Gastrocnemius medialis (tissue), 4 donors: ENCODE measurements at regions not wholly inside any gene's neighbourhood (a gene's known extent, or its start where the extent isn't known, plus 50 kb on each side); places are given as distances from the start of the nearest gene placed in this dataset.

Source experiments
- ATAC-seq, 2 donors: fragments of 150-250 bp; one replicate each; pipeline ENCODE4 v1.9.1; 2016
- DNase-seq, 2 donors: peaks; one replicate each; pipeline ENCODE4 v3.0.0-alpha.2; 2019
- H3K27ac ChIP-seq, 4 donors: fragments of 200-600 bp; sonication (generic); 1 replicate in 1 of 4; 2 replicates in 3 of 4; pipeline ENCODE4 v1.5.1; 2016 to 2018; ENCODE audit warnings: mild to moderate bottlenecking in 2 of 4, moderate library complexity in 1 of 4
- H3K27me3 ChIP-seq, 3 donors: fragments of 200-600 bp; sonication (generic) in 2 of 3; 1 replicate in 1 of 3; 2 replicates in 2 of 3; pipeline versions ENCODE4 v1.5.1 to v1.6.0; 2016 to 2019; ENCODE audit warnings: mild to moderate bottlenecking in 1 of 3, moderate library complexity in 1 of 3
- H3K36me3 ChIP-seq, 2 donors: fragments of 200-600 bp; sonication (generic) in 1 of 2; one replicate each; pipeline ENCODE4 v1.5.1; 2017 to 2018
- H3K4me1 ChIP-seq, 2 donors: fragments of 200-600 bp; sonication (generic) in 1 of 2; one replicate each; pipeline ENCODE4 v1.5.1; 2016 to 2017; ENCODE audit warnings: mild to moderate bottlenecking in 2 of 2
- H3K4me3 ChIP-seq, 4 donors: fragments of 200-600 bp; sonication (generic) in 3 of 4; 1 replicate in 1 of 4; 2 replicates in 3 of 4; pipeline ENCODE4 v1.5.1; 2016 to 2019; ENCODE audit warnings: mild to moderate bottlenecking in 2 of 4
- H3K9me3 ChIP-seq, 3 donors: fragments of 200-600 bp; sonication (generic) in 2 of 3; 1 replicate in 1 of 3; 2 replicates in 2 of 3; pipeline ENCODE4 v1.5.1; 2016 to 2019
- CTCF ChIP-seq, 5 experiments: fragments of 450-650 bp in 3 of 5; fragments of 200-600 bp in 2 of 5; sonication (generic) in 2 of 5; IDR thresholded peaks in 4 of 5; conservative IDR thresholded peaks in 1 of 5; 1 replicate in 4 of 5; 2 replicates in 1 of 5; pipeline ENCODE4 v1.5.1; 2016 to 2019; ENCODE audit warnings: antibody characterized with exemption in 5 of 5, mild to moderate bottlenecking in 3 of 5, moderate library complexity in 3 of 5
- POLR2A ChIP-seq, 2 donors: fragments of 450-650 bp; IDR thresholded peaks; one replicate each; pipeline ENCODE4 v1.6.1; 2017; ENCODE audit warnings: antibody characterized with exemption in 2 of 2, mild to moderate bottlenecking in 2 of 2, moderate library complexity in 2 of 2
- in situ Hi-C, 4 donors: fragments of 200-750 bp; cut with MboI; loops; one replicate each; pipeline versions ENCODE4 v1.15.0 to v1.8.0; 2017; ENCODE audit warnings: low sequenced_read_pairs in 4 of 4
- intact Hi-C: fragments of 100-400 bp; cut with DNase I; formaldehyde crosslinking; loops from one replicate; pipeline ENCODE4 v1.15.1; 2023; ENCODE audit warnings: low total_unique reads

GRCh38 chr14:86505808-86506207 lies 975.9 kb downstream of the FLRT2 start:
- no peak overlapping the region for H3K4me3 ChIP-seq
- no peaks in the 10 kb centered on the region for H3K9me3 ChIP-seq
- DNase-seq: no peak
- in situ Hi-C loops (no loop called here), intact Hi-C loops (no loop called here)
- no peak overlapping the region for H3K27ac ChIP-seq
- H3K36me3 ChIP-seq: no peaks in the 10 kb centered on the region
- TF ChIP-seq CTCF (IDR thresholded peaks at IDR 0.05 in 4 of 5, conservative IDR thresholded peaks at IDR 0.05 in 1 of 5): no peak
- TF ChIP-seq POLR2A (IDR thresholded peaks at IDR 0.05): no peak
- H3K27me3 ChIP-seq: no peaks in the 10 kb centered on the region
- H3K4me1 ChIP-seq: no peaks in the 10 kb centered on the region
- ATAC-seq: no peak

DNA sequence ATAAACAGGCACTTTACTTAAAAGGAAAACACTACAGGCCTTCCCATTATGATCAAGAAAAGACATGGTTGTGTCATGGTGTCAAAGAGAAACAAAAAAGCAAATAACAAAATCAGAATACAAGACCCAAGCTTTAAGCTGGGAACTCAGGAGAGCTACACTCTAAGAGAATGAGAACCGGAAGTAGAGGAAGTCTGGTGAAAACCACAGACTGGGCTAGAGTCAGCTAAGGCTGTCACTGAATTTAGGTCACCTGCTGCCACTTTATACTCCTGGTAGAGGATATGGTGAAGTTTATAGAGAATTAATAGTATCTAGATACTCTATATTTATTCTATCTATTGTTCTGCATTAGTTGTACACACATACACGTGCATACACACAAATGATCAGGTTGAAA lies 971.7 kb downstream of the FLRT2 start:
- intact Hi-C loops: no loop called here
- no peaks in the 10 kb centered on the region for H3K9me3 ChIP-seq

DNA sequence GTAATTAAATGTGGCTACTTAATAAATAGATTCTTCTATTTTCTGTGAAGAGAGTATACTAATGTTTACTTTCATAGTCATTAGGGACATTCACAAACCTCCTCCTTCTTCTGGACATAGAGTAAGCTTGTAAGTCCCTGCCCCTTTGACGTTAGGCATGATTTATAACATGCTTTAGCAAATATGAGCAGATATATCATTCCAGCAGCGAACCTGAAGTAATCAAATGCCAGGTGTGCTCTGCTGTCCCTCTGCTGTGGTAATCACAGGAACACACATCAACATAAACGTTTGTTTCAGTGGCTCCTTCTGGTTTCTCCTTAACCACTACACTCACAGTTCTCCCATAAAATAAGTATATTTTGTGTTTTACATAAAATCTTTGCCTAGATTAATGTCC lies 961.8 kb downstream of the FLRT2 start:
- intact Hi-C loops (no loop called here), in situ Hi-C loops (no loop called here)
- ATAC-seq (no peak), DNase-seq (no peak)
- Histone ChIP-seq H3K9me3 (no peaks in the 10 kb centered on the region), H3K4me1 (no peaks in the 10 kb centered on the region), H3K4me3 (no peak overlapping the region), H3K36me3 (no peaks in the 10 kb centered on the region), H3K27me3 (no peaks in the 10 kb centered on the region), H3K27ac (no peak overlapping the region)
- no peak for TF ChIP-seq CTCF (IDR thresholded peaks at IDR 0.05 in 4 of 5, conservative IDR thresholded peaks at IDR 0.05 in 1 of 5)

More for the DNA sequence above, 971.7 kb downstream of the FLRT2 start:
- H3K27ac ChIP-seq: no peak overlapping the region
- in situ Hi-C loops: no loop called here
- H3K4me3 ChIP-seq: no peak overlapping the region
- no peaks in the 10 kb centered on the region for H3K27me3 ChIP-seq
- no peak for ATAC-seq
- TF ChIP-seq CTCF (IDR thresholded peaks at IDR 0.05 in 4 of 5, conservative IDR thresholded peaks at IDR 0.05 in 1 of 5) (no peak), POLR2A (IDR thresholded peaks at IDR 0.05) (no peak)
- DNase-seq: no peak
- H3K4me1 ChIP-seq: no peaks in the 10 kb centered on the region
- no peaks in the 10 kb centered on the region for H3K36me3 ChIP-seq

DNA sequence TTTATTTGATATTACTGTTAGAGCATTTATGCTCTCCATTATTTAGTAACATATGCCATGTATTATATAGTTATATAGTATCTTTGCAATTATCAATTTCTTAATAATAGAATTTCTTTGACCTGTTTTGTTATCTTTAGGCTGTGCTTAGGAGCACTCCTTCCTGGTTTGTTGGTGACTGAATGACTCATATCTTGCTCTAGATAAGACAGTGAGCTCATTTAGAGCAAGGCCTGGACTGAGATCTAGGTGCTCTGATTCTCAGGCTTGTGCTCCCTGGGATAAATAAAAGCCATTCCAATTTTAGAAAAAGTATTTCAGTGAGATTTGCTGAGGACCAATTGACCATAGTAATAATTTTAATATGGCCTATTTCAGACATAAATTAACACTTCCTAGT lies 951.2 kb downstream of the FLRT2 start:
- intact Hi-C loops: no loop called here
- ATAC-seq: no peak

More for the DNA sequence above, 951.2 kb downstream of the FLRT2 start:
- in situ Hi-C loops: no loop called here
- TF ChIP-seq CTCF (IDR thresholded peaks at IDR 0.05 in 4 of 5, conservative IDR thresholded peaks at IDR 0.05 in 1 of 5): no peak
- TF ChIP-seq POLR2A (IDR thresholded peaks at IDR 0.05): no peak
- no peaks in the 10 kb centered on the region for H3K36me3 ChIP-seq
- H3K9me3 ChIP-seq: no peaks in the 10 kb centered on the region
- H3K4me1 ChIP-seq: no peaks in the 10 kb centered on the region
- no peak overlapping the region for H3K27ac ChIP-seq
- H3K27me3 ChIP-seq: no peaks in the 10 kb centered on the region
- no peak for DNase-seq
- no peak overlapping the region for H3K4me3 ChIP-seq
